ENCODE measurements at regions not wholly inside any gene's neighbourhood (a gene's known extent, or its start where the extent isn't known, plus 50 kb on each side); places are given as distances from the start of the nearest gene placed in this dataset.

DNA sequence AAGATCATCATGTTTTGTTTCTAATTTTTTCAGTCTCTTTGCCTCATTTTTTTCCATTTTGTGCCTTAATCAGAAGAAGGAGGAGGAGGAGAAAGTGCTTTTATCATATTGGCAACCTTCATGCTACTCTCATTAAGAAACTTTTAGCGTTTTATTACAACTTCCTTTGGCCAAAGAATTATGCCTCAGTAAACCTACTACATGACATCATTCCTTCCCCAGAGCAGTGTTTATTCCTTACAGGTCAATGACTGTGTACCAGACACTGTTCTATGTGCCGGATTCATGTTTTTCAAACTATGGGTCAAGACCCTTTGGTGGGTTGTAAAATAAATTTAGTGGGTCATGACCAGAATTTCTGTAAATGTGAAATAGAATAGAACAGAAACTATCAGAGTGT is 110.4 kb downstream of the SLC30A10 start:
- TF ChIP-seq GATA2 (IDR thresholded peaks at IDR 0.05; ENCODE audit: low read depth, low read length) (no peak), GATA3 (IDR thresholded peaks at IDR 0.05; ENCODE audit: low read depth, low read length) (no peak)

Measured in SH-SY5Y (cell line).